ENCODE measurements at regions not wholly inside any gene's neighbourhood (a gene's known extent, or its start where the extent isn't known, plus 50 kb on each side); places are given as distances from the start of the nearest gene placed in this dataset.
"Not testable (repeated sequence)": the region's sequence is repeated elsewhere in the genome, so short reads cannot be mapped to it uniquely, and the experiment has no call there.

DNA sequence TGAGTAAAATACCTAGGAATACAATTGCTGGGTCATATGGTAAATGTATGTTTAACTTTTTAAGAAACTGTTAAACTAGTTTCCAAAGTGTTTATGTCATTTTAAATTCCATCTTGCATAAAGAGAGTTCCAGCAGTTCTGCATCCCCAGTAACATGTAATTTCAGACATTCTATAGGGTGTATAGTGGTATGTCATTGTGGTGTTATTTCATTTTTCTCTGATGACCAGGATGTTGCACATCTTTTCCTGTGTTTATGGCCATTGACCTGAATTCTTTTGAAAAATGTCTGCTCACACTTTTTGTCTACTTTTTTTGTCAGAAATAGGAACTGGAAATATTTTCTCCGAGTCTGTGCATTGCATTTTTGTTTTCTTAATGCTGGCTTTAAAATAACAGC is 128.9 kb downstream of the TMEM200A start:
- no peak for DNase-seq

DNA sequence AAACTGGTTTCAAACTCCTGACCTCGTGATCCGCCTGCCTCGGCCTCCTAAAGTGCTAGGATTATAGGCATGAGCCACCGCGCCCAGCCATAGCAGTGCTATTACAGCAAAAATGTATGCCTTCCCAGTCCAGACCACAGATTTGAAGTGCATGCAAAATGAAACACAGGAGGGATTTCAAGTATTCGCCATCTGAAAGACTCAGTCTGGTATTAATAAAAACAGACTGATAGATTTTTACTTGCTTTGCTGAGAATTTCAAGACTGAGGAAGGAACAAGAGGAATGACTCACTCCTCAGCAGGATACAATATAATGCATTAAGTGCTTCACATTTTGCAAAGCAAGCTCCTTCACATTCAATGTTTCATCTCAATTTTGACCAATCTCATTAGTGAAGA is 134.9 kb downstream of the TMEM200A start:
- no peak for DNase-seq

DNA sequence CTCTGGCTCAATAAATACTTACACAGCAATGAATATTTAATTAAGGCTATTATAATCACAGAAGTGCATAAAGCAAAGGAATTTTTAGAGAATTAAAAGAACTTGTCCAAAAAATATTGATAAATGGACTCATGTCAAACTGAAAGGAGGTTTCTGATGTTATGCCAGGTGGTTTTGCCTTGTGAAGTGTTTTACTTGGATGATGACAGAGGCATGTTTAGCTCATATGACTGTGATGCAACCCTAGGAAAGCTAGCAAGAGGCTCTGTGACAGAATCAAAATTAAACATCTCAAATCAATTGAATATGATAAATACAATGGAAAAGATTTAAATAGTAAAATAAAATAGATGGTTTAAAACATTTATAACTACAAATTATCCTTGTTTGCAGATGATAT is 137.3 kb downstream of the TMEM200A start:
- no peak for DNase-seq

GRCh38 chr6:130505808-130506598 is 140.2 kb downstream of the TMEM200A start:
- DNase-seq, result no peak

DNA sequence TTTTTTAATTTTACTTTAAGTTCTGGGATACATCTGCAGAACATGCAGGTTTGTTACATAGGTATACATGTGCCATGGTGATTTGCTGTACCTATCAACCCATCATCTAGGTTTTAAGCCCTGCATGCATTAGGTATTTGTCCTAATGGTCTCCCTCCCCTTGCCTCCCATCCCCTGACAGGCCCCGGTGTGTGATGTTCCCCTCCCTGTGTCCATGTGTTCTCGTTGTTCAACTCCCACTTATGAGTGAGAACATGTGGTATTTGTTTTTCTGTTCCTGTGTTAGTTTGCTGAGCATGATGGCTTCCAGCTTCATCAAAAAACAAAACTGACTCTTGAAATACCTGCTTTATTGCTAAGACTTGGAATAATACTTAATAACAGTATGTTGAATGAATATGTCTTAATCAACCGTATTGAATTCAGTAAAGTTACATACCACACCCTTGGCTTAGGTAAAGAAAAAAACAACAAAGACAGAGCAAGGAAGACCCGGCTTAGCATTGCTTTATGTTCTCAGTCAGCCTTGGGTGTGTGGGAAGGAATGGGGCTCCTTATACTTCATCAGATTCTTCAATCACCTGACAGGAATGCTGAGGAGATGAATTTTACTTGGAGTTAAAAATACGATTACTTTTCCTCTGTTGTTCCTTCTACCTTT is 141.3 kb downstream of the TMEM200A start:
- not testable (repeated sequence) for DNase-seq

GRCh38 chr6:130507666-130508028 is 141.8 kb downstream of the TMEM200A start:
- no peak for DNase-seq

DNA sequence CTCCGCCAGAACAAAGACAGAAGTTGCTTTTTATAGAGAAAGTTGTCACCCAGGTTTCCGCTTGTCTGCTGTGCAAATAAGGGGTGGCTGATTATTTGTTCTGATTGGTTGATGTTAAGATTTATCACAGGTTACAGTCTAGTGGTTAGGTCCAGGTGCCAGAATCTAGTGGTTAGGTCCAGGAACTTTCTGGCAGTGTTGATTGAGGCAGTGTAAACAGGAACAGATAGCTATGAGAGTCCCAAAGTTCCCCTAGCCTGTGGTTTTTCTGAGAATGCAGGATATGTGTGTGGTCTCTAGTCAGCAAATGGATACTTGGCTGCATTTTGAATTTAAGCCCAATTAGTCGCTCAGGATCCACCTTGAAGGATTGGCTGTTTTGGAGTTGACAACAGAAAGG is 148.0 kb downstream of the TMEM200A start:
- DNase-seq, result peak; percentile 93

DNA sequence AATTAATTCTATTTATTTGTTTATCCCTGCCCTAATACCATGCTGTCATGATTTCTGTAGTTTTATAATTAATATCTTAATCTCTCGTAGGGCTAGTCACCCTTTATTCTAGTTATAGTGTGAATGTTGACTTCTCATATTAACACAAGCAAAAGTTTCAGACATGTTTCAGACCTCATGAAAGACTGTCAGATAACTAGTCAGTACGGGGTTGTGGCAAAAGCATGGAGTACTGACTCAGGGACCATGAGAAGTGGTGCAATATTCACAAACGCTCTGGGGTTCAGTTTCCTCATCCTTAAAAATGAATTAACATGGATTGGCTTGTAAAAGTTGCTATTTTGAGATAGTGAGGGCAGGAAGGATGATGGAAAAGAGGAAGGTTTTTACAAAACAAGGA is 148.9 kb downstream of the TMEM200A start:
- DNase-seq, result peak; percentile 8

DNA sequence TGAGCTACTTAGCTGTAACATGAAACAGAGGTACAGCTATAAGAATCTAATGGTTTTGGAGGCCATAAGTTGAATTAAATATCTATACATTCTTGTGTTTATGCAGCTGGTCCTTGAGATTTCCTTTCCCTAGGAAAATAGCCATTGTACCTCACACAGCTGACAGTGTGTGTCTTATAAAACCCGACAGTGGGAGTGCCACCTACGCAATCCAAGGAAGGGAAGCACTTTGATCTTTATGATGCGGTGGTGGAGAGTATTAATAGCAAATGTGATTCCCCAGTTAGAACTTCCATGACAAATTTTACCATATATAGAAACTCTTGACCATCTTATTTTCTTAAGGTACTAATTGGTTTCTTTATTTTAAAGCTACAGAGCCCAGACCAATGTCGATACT is 149.5 kb downstream of the TMEM200A start:
- no peak for DNase-seq

DNA sequence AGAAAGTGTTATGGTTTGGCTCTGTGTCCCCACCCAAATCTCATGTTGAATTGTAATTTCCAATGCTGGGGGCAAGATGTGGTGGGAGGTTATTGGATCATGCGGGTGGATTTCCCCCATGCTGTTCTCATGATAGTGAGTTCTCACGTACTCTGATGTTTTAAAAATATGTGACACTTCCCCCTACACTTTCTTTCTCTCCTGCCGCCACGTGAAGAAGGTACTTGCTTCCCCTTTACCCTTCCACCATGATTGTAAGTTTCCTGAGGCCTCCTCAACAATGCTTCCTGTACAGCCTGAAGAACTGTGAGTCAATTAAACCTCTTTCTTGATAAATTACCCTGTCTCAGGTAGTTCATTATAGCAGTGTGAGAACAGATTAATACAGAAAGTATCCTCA is 150.8 kb downstream of the TMEM200A start:
- no peak for DNase-seq

DNA sequence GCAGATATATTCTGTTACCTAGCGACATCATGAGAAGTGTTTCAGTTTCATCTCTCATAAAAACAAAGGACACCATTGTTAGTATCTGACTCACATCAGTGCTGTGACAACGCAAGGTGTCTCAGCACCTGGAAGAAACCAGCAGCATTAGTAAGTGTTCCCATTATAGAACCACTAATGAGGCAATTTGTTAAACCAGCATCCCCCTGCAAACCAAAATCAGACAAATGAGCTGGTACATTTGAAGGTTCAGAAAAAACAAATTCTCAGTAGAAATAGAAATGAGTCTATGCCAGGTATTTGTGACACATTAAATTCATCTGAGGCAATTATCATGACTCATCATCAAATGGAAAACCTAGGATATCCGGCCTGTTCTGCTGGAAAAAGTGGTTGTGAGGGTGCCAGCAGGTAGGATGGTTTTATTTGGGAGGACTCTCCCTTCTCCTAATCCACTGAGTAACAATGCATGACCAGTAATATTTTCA is 151.7 kb downstream of the TMEM200A start:
- no peak for DNase-seq

DNA sequence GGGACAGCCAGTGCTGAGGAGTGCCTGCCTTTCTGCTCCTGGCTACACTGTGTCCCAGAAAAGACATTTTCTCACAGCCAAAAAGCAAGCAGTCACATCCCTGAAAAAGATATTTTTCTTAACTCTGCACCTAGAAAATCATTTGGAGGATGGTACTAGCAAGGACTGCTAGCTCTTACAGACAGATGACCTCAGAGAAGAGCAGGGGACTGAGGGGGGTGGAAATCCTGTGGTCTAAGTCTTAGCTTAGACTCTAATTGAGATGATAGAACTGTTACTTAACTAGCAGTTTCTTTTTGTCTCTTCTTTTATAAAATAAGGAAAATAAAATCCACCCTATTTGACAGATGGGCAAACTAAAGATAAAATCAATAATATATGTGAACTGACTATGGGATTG is 152.8 kb downstream of the TMEM200A start:
- DNase-seq, result no peak

DNA sequence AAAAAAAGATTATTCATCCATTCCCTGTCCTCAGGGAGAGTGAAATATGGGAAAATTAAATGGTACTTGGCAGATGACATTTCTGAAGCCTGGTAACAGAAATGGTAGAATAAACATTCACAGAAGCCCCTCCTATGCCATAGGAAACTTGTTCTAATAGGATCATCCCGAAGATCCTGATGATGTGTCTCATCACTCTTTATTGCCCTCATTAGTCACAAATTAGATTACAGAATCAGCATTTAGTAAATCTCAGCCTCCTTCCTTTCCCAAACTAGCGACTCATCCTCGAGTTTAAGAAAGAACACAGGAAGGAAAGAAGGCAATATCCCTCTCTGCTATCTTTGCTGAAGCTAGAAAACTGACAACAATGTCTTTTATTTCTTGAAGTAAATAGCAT is 154.4 kb downstream of the TMEM200A start:
- no peak for DNase-seq

DNA sequence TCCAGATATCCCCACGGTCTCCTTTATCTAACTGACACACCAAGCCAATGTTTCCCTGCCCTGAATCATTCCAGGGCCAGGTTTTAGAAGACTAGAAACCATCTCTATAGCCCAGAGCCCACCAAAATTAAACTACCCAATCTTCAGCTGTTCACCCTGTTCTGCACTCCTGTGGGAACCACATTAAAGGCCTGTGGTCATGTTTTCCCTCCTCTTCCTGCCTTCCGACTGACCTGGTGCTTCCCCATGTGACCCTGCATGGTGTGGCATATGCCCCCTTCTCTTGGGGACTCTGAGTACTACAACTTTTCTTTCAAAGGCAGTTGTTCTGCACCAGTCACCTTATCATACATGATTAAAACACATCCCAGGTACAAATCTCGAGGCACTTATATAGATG is 155.0 kb downstream of the TMEM200A start:
- DNase-seq, result no peak

GRCh38 chr6:130524552-130524951 is 158.7 kb downstream of the TMEM200A start:
- no peak for DNase-seq

- DNase-seq, result peak; percentile 63
Observed at GRCh38 chr6:130525408-130525807, 159.6 kb downstream of the TMEM200A start.

DNA sequence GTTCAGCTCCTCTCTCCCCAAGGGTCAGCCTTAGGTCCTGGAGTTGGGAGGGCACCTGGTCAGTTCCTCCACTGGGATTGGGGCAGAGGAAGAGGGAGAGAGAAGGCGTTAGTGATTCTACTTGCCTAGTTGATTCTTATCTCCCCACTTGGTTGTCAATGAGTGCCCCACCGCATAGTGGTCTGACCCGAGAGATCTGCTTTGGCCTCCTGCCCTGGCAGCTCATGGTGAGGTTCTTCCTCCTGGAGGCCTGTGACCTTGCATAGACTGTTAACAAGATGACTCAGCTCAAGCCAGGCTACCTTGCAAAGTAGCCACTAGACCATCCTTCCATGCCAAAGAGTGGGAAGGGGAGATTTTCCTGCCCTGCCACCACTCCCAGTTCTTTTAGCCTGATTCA is 160.6 kb downstream of the TMEM200A start:
- peak; percentile 70 for DNase-seq

DNA sequence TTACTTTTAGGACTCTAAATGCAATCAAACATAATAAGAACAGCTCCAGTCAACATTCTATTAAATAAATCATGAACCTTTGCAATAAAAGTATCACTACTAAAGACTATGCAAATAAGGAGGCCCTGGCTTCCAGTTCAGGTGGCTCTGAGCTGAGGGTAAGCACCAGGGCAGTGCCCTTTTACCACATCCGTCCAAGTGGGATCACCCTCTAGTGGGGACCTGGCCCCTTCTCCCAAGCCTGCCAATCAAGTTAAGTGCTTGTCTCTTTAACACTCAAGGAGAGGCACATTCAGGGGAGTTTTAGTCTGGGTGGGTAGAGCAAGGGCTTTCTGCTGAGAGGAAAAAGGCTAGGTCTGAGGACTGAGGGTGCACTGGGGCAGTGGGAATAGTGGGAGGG is 161.4 kb downstream of the TMEM200A start:
- no peak for DNase-seq

GRCh38 chr6:130529569-130530149 is 163.8 kb downstream of the TMEM200A start:
- no peak for DNase-seq

GRCh38 chr6:130534627-130535026 is 168.8 kb downstream of the TMEM200A start:
- no peak for DNase-seq

GRCh38 chr6:130535242-130535641 is 169.4 kb downstream of the TMEM200A start:
- DNase-seq, result no peak

- DNase-seq, result no peak
Observed at GRCh38 chr6:130537447-130537846, 171.6 kb downstream of the TMEM200A start.

- no peak for DNase-seq
Observed at GRCh38 chr6:130547723-130548122, 181.9 kb downstream of the TMEM200A start.

- no peak for DNase-seq
Observed at GRCh38 chr6:130557481-130558112, 191.8 kb downstream of the TMEM200A start.
